Natural killer cell treated with Interleukin-12 subunit alpha and Interleukin-12 subunit beta and Interleukin-15 and Interleukin-18, amount 100 ng/mL, for 72 hours (primary cell): ENCODE measurements at regions not wholly inside any gene's neighbourhood (a gene's known extent, or its start where the extent isn't known, plus 50 kb on each side); places are given as distances from the start of the nearest gene placed in this dataset.
"Not testable (repeated sequence)": the region's sequence is repeated elsewhere in the genome, so short reads cannot be mapped to it uniquely, and the experiment has no call there.

Experiments used
- ATAC-seq, 2 donors: fragments of 150-1000 bp; cut with Tn5 transposase in 1 of 2; sonication (Bioruptor Pico), chemical (Tn5 transposase) in 1 of 2; 2 replicates each; pipeline ENCODE4 v1.10.0; 2021
- DNase-seq: peaks from one replicate; pipeline ENCODE4 v3.0.0; 2022; ENCODE audit warnings: low spot score
- H3K27ac Mint-ChIP-seq, 2 donors: 1 replicate in 1 of 2; 2 replicates in 1 of 2; pipeline ENCODE4 v1.8.0; 2022; ENCODE audit warnings: mixed read lengths in 2 of 2, mild to moderate bottlenecking in 1 of 2, moderate library complexity in 1 of 2
- H3K27me3 Mint-ChIP-seq, 2 donors: 1 replicate in 1 of 2; 2 replicates in 1 of 2; pipeline ENCODE4 v1.8.0; 2022; ENCODE audit warnings: mixed read lengths in 2 of 2
- H3K36me3 Mint-ChIP-seq: one replicate; pipeline ENCODE4 v1.8.0; 2022; ENCODE audit warnings: mixed read lengths
- H3K4me1 Mint-ChIP-seq, 2 donors: 1 replicate in 1 of 2; 2 replicates in 1 of 2; pipeline ENCODE4 v1.8.0; 2022; ENCODE audit warnings: low read depth in 2 of 2, mixed read lengths in 2 of 2, mild to moderate bottlenecking in 1 of 2
- H3K4me3 Mint-ChIP-seq: one replicate; pipeline ENCODE4 v1.8.0; 2022; ENCODE audit warnings: mixed read lengths
- H3K9me3 Mint-ChIP-seq: 2 replicates; pipeline ENCODE4 v1.8.0; 2022; ENCODE audit warnings: mixed read lengths

DNA sequence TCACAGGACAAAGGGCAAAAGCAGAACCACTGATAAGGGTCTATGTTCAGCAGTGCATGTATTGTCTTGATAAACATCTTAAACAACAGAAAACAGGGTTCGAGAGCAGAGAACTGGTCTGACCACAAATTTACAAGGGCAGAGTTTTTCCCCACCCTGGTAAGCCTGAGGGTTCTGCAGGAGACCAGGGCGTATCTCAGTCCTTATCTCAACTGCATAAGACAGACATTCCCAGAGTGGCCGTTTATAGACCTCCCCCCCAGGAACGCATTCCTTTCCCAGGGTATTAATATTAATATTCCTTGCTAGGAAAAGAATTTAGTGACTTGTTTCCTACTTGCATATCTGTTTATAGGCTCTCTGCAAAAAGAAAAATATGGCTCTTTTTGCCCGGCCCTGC lies 274.1 kb downstream of the OSTF1 start:
- not testable (repeated sequence) for DNase-seq, H3K27me3 Mint-ChIP-seq, H3K9me3 Mint-ChIP-seq, ATAC-seq, H3K4me3 Mint-ChIP-seq, H3K27ac Mint-ChIP-seq, H3K4me1 Mint-ChIP-seq, H3K36me3 Mint-ChIP-seq

DNA sequence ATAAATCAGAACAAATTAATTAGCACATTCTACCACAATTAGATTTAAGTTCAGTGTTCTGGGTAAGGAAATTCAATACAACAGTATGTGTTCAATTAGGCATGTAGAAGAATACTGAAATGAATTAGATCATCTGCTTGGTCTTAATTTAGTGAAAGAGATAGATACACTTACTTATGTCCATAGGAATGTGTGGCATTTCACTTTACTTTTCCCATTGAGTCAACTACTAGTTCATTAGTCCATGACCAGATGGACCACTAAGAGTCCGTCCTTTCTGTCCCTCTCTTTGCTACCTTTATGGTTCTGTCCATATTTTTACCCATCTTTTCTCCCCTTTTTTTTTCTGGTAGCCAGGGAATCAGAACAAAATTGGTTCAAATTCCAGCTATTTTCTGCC lies 276.9 kb downstream of the OSTF1 start:
- no peak overlapping the region for H3K27ac Mint-ChIP-seq
- no peaks in the 10 kb centered on the region for H3K27me3 Mint-ChIP-seq
- no peaks in the 10 kb centered on the region for H3K4me1 Mint-ChIP-seq
- H3K36me3 Mint-ChIP-seq = peaks cover 8% of the 10 kb centered on the region
- DNase-seq (no peak), ATAC-seq (no peak)
- H3K4me3 Mint-ChIP-seq = no peak overlapping the region
- H3K9me3 Mint-ChIP-seq = peaks cover 10% of the 10 kb centered on the region

GRCh38 chr9:75369989-75370388 lies 281.7 kb downstream of the OSTF1 start:
- Mint-ChIP-seq H3K27me3 (no peaks in the 10 kb centered on the region), H3K9me3 (peaks cover 9% of the 10 kb centered on the region), H3K4me3 (no peak overlapping the region), H3K27ac (no peak overlapping the region), H3K4me1 (no peaks in the 10 kb centered on the region), H3K36me3 (no peaks in the 10 kb centered on the region)
- no peak for DNase-seq
- no peak for ATAC-seq

DNA sequence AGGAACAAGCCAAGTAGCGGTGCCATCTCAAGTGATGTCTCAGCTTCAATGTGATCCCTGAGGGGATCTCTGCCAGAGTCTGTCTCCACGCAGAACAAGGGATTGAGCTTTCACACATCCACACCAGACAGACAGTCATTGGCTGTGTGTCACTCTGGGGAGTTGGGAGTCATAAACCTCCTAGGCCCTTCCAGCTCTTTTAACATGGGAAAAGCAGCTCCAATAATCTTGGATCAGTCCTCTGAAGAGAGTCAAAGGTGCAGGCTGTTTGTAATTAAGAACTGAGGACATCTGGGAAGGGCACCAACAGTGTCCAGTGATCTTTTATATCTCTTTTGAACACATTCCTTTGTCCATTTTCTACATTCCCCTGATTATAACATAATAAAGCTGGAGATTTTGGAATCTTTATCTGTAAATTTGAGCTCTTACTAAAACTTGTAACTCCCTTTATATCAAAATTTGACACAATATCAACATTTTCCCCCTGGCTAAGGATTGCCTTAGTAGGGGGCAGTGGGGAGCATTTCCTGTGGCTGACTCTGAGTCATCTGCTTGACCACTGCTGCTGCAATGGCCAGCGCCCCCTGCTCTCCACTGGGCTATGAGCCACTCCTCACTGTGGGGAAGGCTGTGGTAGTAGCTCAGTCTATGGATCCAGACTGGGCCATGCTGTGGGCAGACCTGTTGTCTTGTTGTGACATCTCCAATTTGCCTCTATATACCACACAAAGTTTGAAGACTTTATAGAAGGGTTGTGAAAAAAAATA lies 284.4 kb downstream of the OSTF1 start:
- Mint-ChIP-seq H3K36me3 (no peaks in the 10 kb centered on the region), H3K9me3 (peaks cover 9% of the 10 kb centered on the region), H3K27me3 (no peaks in the 10 kb centered on the region), H3K27ac (no peak overlapping the region), H3K4me1 (no peaks in the 10 kb centered on the region), H3K4me3 (no peak overlapping the region)
- ATAC-seq = no peak
- DNase-seq = no peak

GRCh38 chr9:75376680-75377254 lies 288.5 kb downstream of the OSTF1 start:
- no peak overlapping the region for H3K27ac Mint-ChIP-seq
- DNase-seq (no peak), ATAC-seq (no peak)
- no peaks in the 10 kb centered on the region for H3K27me3 Mint-ChIP-seq
- no peak overlapping the region for H3K4me3 Mint-ChIP-seq
- no peaks in the 10 kb centered on the region for H3K4me1 Mint-ChIP-seq
- H3K36me3 Mint-ChIP-seq = no peaks in the 10 kb centered on the region
- peaks cover 11% of the 10 kb centered on the region for H3K9me3 Mint-ChIP-seq

DNA sequence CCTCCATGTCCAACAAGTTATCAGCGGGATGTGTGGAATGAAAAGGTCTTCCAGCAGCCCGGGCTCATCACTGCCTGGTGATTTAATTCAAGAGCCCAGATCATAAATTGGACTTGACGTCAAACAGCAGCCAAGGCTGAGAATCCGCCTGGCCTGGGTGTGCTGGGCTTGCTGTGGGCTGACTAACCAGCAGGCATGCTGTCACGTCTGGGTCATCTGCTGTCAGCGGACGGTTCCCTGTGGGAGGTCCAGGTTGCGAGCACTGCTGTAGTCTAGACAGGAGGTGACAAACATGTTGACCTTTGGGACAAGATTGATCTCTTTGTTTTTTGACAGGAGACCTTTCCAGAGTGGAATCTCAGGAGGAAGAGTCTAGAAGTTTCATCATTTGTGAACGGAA lies 289.7 kb downstream of the OSTF1 start:
- H3K4me3 Mint-ChIP-seq = no peak overlapping the region
- ATAC-seq = no peak
- no peaks in the 10 kb centered on the region for H3K27me3 Mint-ChIP-seq
- H3K4me1 Mint-ChIP-seq = no peaks in the 10 kb centered on the region
- no peak for DNase-seq
- H3K27ac Mint-ChIP-seq = no peak overlapping the region
- peaks cover 4% of the 10 kb centered on the region for H3K36me3 Mint-ChIP-seq
- peaks cover 11% of the 10 kb centered on the region for H3K9me3 Mint-ChIP-seq

DNA sequence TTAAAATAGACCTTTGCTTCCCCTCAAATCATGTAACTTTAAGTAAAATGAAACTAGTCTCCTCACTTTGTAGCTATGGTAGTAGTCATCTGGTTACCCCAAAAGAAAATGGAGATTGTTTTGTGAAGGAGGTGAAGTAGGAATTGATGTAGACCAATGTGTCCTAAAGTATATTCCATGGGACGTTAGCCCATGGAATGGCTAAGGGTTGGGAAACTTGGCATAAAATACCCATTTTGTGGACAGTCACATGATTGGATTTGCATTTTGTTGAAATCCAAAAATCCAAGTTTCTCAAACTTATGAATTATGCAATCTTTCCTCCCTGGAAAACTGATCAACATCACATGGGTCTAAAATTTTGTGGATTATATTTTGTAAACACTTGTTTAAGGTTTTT lies 290.6 kb downstream of the OSTF1 start:
- no peak for ATAC-seq
- H3K4me1 Mint-ChIP-seq = no peaks in the 10 kb centered on the region
- H3K4me3 Mint-ChIP-seq = no peak overlapping the region
- H3K27ac Mint-ChIP-seq = no peak overlapping the region
- peaks cover 11% of the 10 kb centered on the region for H3K9me3 Mint-ChIP-seq
- H3K27me3 Mint-ChIP-seq = no peaks in the 10 kb centered on the region
- no peak for DNase-seq
- H3K36me3 Mint-ChIP-seq = peaks cover 4% of the 10 kb centered on the region

DNA sequence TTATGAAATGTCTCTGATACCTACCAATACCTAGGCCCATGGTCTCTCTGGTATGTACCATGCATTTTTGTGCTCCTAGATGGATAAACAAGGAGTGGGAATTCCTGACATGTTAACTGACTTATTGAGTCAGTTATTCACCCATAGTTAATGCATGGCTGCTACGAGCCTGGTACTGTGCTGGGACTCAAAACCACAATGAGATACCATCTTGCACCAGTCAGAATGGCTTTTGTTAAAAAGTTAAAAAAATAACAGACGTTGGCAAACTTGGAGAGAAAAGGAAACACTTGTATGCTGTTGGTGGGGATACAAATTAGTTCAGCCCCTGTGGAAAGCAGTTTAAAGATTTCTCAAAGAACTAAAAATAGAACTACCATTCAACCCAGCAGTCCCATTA lies 293.8 kb downstream of the OSTF1 start:
- DNase-seq = no peak
- no peaks in the 10 kb centered on the region for H3K4me1 Mint-ChIP-seq
- peaks cover 23% of the 10 kb centered on the region for H3K9me3 Mint-ChIP-seq
- no peak overlapping the region for H3K27ac Mint-ChIP-seq
- H3K36me3 Mint-ChIP-seq = peaks cover 4% of the 10 kb centered on the region
- H3K27me3 Mint-ChIP-seq = no peaks in the 10 kb centered on the region
- H3K4me3 Mint-ChIP-seq = no peak overlapping the region
- ATAC-seq = no peak

DNA sequence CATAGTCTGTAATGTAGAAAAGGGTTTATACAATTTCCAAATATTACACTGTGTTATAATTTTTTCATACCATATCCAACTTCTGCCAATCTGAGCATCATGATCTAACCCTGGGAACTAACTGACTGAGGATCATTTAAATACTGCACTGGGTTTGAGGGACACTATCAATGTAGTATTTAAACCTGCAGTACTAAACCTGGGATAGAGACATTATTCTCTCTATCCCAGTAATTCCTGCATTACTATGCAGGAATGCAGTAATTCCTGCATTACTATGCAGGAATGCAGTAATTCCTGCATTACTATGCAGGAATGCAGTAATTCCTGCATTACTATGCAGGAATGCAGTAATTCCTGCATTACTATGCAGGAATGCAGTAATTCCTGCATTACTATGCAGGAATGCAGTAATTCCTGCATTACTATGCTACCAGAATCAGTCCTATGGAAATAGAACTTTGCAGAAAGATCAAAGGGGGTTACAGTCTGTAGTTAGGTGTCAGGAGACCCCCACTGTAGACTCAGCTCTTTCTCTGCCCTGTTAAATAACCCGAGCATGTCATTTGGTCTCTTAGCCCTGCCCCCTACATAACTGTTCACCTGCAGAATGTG lies 295.2 kb downstream of the OSTF1 start:
- not testable (repeated sequence) for H3K27ac Mint-ChIP-seq, ATAC-seq, DNase-seq, H3K4me3 Mint-ChIP-seq, H3K36me3 Mint-ChIP-seq, H3K27me3 Mint-ChIP-seq, H3K4me1 Mint-ChIP-seq
- H3K9me3 Mint-ChIP-seq = peaks cover 27% of the 10 kb centered on the region

DNA sequence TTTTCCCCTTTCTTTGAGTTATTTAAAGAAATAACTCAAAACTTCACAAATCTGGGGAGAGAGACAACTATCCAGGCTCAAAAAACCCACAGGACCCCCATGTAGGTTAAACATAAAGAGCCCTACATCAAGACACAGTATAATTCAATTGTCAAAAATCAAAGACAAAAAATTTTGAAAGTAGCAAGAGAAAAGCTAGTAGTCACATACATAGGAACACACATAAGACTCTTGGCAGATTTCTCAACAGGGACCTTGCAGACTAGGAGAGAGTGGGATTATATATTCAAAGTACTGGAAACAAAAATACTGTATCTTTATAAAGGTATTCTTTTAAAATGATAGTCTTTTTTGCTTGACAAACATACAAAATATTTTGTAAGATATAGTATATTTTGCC lies 296.9 kb downstream of the OSTF1 start:
- H3K36me3 Mint-ChIP-seq = peaks cover 4% of the 10 kb centered on the region
- DNase-seq = no peak

DNA sequence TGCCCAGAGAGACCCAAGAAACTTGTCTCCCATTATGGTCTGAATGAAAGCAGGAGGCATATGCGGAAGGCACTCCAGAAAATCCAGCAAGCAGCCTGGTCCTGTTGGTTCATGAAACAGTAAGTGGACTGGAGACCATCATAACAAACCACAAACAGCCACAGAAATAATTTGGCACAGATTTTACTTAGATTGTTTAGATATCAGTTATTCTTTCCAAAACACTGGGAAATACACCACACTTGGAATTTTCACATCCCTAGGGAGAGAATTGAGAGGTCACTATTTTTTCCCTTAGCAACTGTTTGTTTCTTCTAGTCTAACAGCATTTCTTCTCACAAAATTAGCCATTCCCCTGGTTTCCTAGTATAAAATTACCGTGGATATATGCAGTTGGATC lies 300.8 kb downstream of the OSTF1 start:
- H3K4me1 Mint-ChIP-seq = no peaks in the 10 kb centered on the region
- no peak overlapping the region for H3K27ac Mint-ChIP-seq
- ATAC-seq (no peak), DNase-seq (no peak)
- no peak overlapping the region for H3K4me3 Mint-ChIP-seq
- H3K27me3 Mint-ChIP-seq = no peaks in the 10 kb centered on the region
- no peaks in the 10 kb centered on the region for H3K36me3 Mint-ChIP-seq
- peaks cover 24% of the 10 kb centered on the region for H3K9me3 Mint-ChIP-seq

More for the DNA sequence above, 296.9 kb downstream of the OSTF1 start:
- Mint-ChIP-seq H3K4me3 (no peak overlapping the region), H3K4me1 (no peaks in the 10 kb centered on the region), H3K27ac (no peak overlapping the region), H3K9me3 (peaks cover 24% of the 10 kb centered on the region), H3K27me3 (no peaks in the 10 kb centered on the region)
- no peak for ATAC-seq

DNA sequence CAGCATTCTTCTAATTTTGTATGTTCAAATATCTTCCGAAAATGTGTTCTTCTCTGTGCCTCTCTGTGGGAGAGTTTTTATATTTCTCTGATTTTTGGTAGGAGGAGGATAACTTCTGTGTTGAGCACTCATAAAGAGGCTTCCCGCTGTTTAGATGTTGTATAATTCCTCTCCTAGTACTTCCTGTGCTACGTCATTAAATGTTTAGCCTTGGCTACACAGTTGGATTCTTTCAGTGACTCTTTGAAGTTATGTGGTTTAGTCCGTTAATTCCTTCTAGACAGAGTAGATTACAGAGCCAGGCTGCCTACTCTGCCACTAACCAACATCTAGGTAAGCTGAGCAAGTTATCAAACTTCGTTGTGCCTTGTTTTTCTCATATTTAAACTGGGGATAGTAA lies 302.6 kb downstream of the OSTF1 start:
- no peak overlapping the region for H3K4me3 Mint-ChIP-seq
- no peaks in the 10 kb centered on the region for H3K4me1 Mint-ChIP-seq
- no peak for DNase-seq
- no peak overlapping the region for H3K27ac Mint-ChIP-seq
- peaks cover 0 to 3% of the 10 kb centered on the region in 2 donors for H3K27me3 Mint-ChIP-seq
- no peak for ATAC-seq
- H3K9me3 Mint-ChIP-seq = peaks cover 16% of the 10 kb centered on the region
- no peaks in the 10 kb centered on the region for H3K36me3 Mint-ChIP-seq

- Mint-ChIP-seq H3K27ac (no peak overlapping the region), H3K4me3 (no peak overlapping the region), H3K27me3 (peaks cover 0 to 7% of the 10 kb centered on the region in 2 donors), H3K4me1 (no peaks in the 10 kb centered on the region), H3K36me3 (no peaks in the 10 kb centered on the region), H3K9me3 (peaks cover 12% of the 10 kb centered on the region)
- ATAC-seq (no peak), DNase-seq (no peak)
Observed at GRCh38 chr9:75391497-75391896, 303.2 kb downstream of the OSTF1 start.

DNA sequence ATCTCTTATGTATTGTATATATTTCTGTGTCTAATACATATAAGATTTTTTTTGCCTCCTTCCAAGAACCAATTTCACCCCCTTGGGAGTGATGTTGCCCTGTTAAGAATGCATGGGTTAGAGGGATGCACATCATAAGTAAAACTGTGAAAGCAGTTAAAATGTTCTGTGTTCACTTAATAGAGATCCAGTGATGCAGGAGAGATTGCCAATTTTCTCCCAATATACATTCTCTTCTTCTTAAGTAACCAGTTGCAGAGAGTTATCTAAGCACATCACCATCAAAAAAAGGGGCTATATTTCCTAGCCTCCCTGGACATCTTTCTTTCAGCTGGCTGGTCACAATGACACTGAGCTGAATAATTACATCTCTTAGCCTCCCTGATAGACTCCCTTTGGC lies 307.0 kb downstream of the OSTF1 start:
- H3K4me1 Mint-ChIP-seq = no peaks in the 10 kb centered on the region
- no peak overlapping the region for H3K4me3 Mint-ChIP-seq
- H3K27me3 Mint-ChIP-seq = peaks cover 0 to 7% of the 10 kb centered on the region in 2 donors
- H3K36me3 Mint-ChIP-seq = no peaks in the 10 kb centered on the region
- DNase-seq (no peak), ATAC-seq (no peak)
- no peak overlapping the region for H3K27ac Mint-ChIP-seq
- peaks cover 5% of the 10 kb centered on the region for H3K9me3 Mint-ChIP-seq
